Breast epithelium (tissue), 4 donors: ENCODE measurements at regions not wholly inside any gene's neighbourhood (a gene's known extent, or its start where the extent isn't known, plus 50 kb on each side); places are given as distances from the start of the nearest gene placed in this dataset.
"Not testable (repeated sequence)": the region's sequence is repeated elsewhere in the genome, so short reads cannot be mapped to it uniquely, and the experiment has no call there.

Experiments
- DNase-seq, 2 donors: peaks; one replicate each; pipeline ENCODE4 v3.0.0-alpha.2; 2019; ENCODE audit warnings: low spot score in 2 of 2
- H3K27ac ChIP-seq, 2 donors: fragments of 200-600 bp; sonication (generic) in 1 of 2; one replicate each; pipeline ENCODE4 v1.5.1; 2016 to 2019; ENCODE audit warnings: mild to moderate bottlenecking in 1 of 2
- H3K27me3 ChIP-seq, 2 donors: fragments of 200-600 bp; sonication (generic) in 1 of 2; one replicate each; pipeline versions ENCODE4 v1.5.1 to v1.6.0; 2017 to 2019; ENCODE audit warnings: control low read depth in 1 of 2, mild to moderate bottlenecking in 1 of 2
- H3K36me3 ChIP-seq: fragments of 200-600 bp; one replicate; pipeline ENCODE4 v1.5.1; 2019
- H3K4me1 ChIP-seq, 2 donors: fragments of 200-600 bp; sonication (generic); one replicate each; pipeline ENCODE4 v1.5.1; 2016 to 2019; ENCODE audit warnings: control low read depth in 1 of 2
- H3K4me3 ChIP-seq, 3 donors: fragments of 200-600 bp; sonication (generic); 1 replicate in 2 of 3; 2 replicates in 1 of 3; pipeline ENCODE4 v1.5.1; 2016 to 2019; ENCODE audit warnings: mild to moderate bottlenecking in 3 of 3, moderate library complexity in 2 of 3
- H3K9me3 ChIP-seq, 2 donors: fragments of 200-600 bp; sonication (generic) in 1 of 2; one replicate each; pipeline ENCODE4 v1.5.1; 2016 to 2019; ENCODE audit warnings: control low read depth in 1 of 2
- POLR2A ChIP-seq: fragments of 450-650 bp; IDR thresholded peaks from one replicate; pipeline ENCODE4 v1.6.1; 2016; ENCODE audit warnings: antibody characterized with exemption, mild to moderate bottlenecking, moderate library complexity
- POLR2AphosphoS5 ChIP-seq, 3 donors: sonication (generic); formaldehyde crosslinking; IDR thresholded peaks; one replicate each; pipeline ENCODE4 v1.6.1; 2017; ENCODE audit warnings: antibody characterized with exemption in 3 of 3
- intact Hi-C: fragments of 100-400 bp; cut with DNase I; formaldehyde crosslinking; loops from one replicate; pipeline ENCODE4 v1.15.1; 2023; ENCODE audit warnings: low total_unique reads
- TF ChIP-seq, protein P1 (sequence below), 3 donors: fragments of 450-650 bp; IDR thresholded peaks; one replicate each; pipeline ENCODE4 v1.5.1; 2016 to 2017; ENCODE audit warnings: antibody characterized with exemption in 3 of 3, mild to moderate bottlenecking in 3 of 3, moderate library complexity in 3 of 3

- DNase-seq: no peak
Observed at GRCh38 chr5:50343715-50344114, 97.4 kb downstream of the EMB start.

GRCh38 chr5:50340757-50341156 lies 100.3 kb downstream of the EMB start:
- H3K4me3 ChIP-seq: no peak overlapping the region
- intact Hi-C loops: no loop called here
- TF ChIP-seq POLR2A (no peak), POLR2AphosphoS5 (IDR thresholded peaks at IDR 0.05) (no peak)
- TF ChIP-seq, protein P1, sequence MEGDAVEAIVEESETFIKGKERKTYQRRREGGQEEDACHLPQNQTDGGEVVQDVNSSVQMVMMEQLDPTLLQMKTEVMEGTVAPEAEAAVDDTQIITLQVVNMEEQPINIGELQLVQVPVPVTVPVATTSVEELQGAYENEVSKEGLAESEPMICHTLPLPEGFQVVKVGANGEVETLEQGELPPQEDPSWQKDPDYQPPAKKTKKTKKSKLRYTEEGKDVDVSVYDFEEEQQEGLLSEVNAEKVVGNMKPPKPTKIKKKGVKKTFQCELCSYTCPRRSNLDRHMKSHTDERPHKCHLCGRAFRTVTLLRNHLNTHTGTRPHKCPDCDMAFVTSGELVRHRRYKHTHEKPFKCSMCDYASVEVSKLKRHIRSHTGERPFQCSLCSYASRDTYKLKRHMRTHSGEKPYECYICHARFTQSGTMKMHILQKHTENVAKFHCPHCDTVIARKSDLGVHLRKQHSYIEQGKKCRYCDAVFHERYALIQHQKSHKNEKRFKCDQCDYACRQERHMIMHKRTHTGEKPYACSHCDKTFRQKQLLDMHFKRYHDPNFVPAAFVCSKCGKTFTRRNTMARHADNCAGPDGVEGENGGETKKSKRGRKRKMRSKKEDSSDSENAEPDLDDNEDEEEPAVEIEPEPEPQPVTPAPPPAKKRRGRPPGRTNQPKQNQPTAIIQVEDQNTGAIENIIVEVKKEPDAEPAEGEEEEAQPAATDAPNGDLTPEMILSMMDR (IDR thresholded peaks at IDR 0.05): no peak

More at GRCh38 chr5:50343715-50344114, 97.4 kb downstream of the EMB start:
- Histone ChIP-seq H3K27me3 (no peaks in the 10 kb centered on the region), H3K4me1 (no peaks in the 10 kb centered on the region), H3K9me3 (no peaks in the 10 kb centered on the region), H3K27ac (no peak overlapping the region), H3K36me3 (no peaks in the 10 kb centered on the region), H3K4me3 (no peak overlapping the region)
- TF ChIP-seq, protein P1 (IDR thresholded peaks at IDR 0.05): no peak
- TF ChIP-seq POLR2A: no peak
- no peak for TF ChIP-seq POLR2AphosphoS5 (IDR thresholded peaks at IDR 0.05)
- intact Hi-C loops: no loop called here

DNA sequence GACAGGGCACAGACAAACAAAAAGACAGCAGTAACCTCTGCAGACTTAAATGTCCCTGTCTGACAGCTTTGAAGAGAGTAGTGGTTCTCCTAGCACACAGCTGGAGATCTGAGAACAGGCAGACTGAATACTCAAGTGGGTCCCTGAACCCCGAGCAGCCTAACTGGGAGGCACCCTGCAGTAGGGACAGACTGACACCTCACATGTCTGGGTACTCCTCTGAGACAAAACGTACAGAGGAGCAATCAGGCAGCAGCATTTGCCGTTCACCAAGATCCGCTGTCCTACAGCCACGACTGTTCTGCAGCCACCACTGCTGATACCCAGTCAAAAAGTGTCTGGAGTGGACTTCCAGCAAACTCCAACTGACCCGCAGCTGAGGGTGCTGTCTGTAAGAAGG lies 110.5 kb downstream of the EMB start:
- H3K4me3 ChIP-seq, H3K36me3 ChIP-seq, DNase-seq, intact Hi-C loops, H3K27me3 ChIP-seq, H3K4me1 ChIP-seq, H3K27ac ChIP-seq, H3K9me3 ChIP-seq: not testable (repeated sequence)

More at GRCh38 chr5:50340757-50341156, 100.3 kb downstream of the EMB start:
- Histone ChIP-seq H3K27me3 (no peaks in the 10 kb centered on the region), H3K4me1 (no peaks in the 10 kb centered on the region), H3K27ac (no peak overlapping the region), H3K36me3 (no peaks in the 10 kb centered on the region), H3K9me3 (no peaks in the 10 kb centered on the region)
- DNase-seq: no peak

GRCh38 chr5:50328193-50328729 lies 112.8 kb downstream of the EMB start:
- no peaks in the 10 kb centered on the region for H3K4me1 ChIP-seq
- H3K4me3 ChIP-seq: no peak overlapping the region
- H3K27me3 ChIP-seq: no peaks in the 10 kb centered on the region
- intact Hi-C loops: no loop called here
- DNase-seq: no peak
- no peak for TF ChIP-seq POLR2AphosphoS5 (IDR thresholded peaks at IDR 0.05)
- TF ChIP-seq POLR2A: no peak
- TF ChIP-seq, protein P1 (IDR thresholded peaks at IDR 0.05): no peak
- no peak overlapping the region for H3K27ac ChIP-seq
- H3K36me3 ChIP-seq: no peaks in the 10 kb centered on the region
- no peaks in the 10 kb centered on the region for H3K9me3 ChIP-seq

GRCh38 chr5:50325237-50325832 lies 115.8 kb downstream of the EMB start:
- H3K27ac ChIP-seq: no peak overlapping the region
- H3K4me1 ChIP-seq: no peaks in the 10 kb centered on the region
- no peaks in the 10 kb centered on the region for H3K36me3 ChIP-seq
- no peaks in the 10 kb centered on the region for H3K9me3 ChIP-seq
- no peak for TF ChIP-seq POLR2AphosphoS5 (IDR thresholded peaks at IDR 0.05)
- TF ChIP-seq, protein P1 (IDR thresholded peaks at IDR 0.05): peak in 2 of 3 donors; percentile 20
- H3K27me3 ChIP-seq: no peaks in the 10 kb centered on the region
- no peak overlapping the region for H3K4me3 ChIP-seq
- intact Hi-C loops: no loop called here
- DNase-seq: no peak
